ENCODE measurements at regions not wholly inside any gene's neighbourhood (a gene's known extent, or its start where the extent isn't known, plus 50 kb on each side); places are given as distances from the start of the nearest gene placed in this dataset.
A peak's percentile ranks its signal among the peaks of the same experiment; 100 is the strongest.

DNA sequence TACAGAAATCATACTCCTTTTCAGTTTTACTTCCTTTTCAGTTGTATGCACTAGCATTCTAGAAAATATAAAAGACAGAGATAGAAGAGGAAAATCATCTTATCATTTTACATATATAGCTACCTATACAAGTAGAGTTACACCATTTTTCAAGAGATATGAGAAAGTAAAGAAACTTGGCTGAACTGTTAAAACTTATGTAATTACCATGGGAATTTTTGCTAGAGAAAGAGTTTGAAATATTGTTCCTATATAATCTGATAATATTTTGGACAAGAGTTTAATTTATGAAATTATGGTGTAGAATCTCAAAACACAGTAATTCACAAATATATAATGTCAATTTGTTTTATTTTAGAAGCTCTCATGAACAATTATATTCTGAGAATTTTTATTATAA is 180.8 kb downstream of the PLPPR4 start:
- no peak for DNase-seq

DNA sequence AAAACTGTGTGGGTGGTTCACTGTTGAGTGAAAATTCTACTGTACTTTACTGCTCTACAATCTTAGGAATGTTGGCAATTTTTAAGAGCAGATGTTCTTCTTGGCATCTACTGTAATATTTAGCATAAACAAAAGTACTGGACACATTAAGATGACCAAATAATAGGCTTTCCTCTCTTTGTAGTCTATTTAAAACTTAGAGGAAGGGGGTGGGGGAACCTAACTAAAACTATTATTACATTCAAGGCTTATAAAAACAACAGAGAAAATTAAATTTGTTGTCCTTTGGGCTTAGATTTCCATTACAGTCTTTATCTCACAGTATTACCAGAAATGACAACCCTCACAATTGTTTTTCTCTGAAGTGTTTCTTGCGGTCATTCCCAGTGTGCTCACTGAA is 181.2 kb downstream of the PLPPR4 start:
- DNase-seq, result no peak

DNA sequence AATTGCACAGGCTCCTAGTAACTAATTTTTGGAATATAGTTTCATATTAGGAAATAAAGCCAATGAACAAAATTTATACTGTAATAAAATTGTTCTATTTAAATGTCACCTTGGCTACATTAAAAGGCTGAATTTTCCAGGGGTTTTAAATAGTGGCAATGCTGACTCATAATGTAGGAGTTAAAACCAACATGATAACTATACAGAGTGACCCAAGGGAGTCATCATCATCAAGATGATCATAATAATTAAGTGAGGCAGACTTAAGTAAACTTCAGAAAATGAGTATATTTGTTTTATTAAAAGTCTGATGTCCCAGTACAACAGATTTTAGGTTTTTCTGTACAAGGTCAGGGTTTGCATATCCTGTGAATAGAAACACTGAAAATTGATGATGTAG is 183.4 kb downstream of the PLPPR4 start:
- DNase-seq, result no peak

DNA sequence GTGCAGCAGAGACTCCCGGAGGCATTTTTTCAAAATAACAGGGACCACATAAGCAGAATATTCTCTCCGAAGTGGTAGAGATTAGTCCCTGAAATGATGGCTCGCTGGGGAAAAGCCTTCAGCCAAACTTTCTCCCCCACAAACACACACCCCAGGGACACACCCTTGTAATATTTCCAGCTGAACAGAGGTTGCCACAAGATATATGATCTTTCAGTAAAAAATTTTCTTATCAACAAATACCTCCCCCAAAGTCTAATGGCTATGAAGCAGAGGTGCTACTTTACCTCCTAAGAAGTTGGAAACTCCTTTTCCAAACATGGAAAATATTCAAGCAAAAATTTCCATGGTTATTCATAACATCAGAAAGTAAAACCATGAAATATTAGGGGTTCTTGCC is 190.2 kb upstream of the PALMD start:
- no peak for DNase-seq

DNA sequence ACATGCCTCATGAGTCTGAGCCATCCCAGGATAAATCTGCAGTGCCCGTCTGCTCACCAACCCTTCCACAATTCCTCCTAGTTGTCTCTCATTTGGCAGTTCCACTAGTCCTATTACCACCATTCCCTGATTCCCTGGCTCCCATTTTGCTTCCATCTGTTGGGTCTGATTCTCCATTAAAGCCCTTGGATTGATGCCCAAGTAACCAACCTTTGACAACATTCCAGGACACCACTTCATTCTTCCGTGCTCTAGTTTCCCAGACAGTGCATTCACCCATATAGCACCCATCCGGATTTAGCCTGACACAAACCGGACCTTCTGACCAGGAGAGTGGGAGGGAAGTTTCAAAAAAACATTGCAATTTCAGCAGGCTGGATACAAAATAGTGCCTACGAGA is 189.4 kb upstream of the PALMD start:
- DNase-seq, result no peak

DNA sequence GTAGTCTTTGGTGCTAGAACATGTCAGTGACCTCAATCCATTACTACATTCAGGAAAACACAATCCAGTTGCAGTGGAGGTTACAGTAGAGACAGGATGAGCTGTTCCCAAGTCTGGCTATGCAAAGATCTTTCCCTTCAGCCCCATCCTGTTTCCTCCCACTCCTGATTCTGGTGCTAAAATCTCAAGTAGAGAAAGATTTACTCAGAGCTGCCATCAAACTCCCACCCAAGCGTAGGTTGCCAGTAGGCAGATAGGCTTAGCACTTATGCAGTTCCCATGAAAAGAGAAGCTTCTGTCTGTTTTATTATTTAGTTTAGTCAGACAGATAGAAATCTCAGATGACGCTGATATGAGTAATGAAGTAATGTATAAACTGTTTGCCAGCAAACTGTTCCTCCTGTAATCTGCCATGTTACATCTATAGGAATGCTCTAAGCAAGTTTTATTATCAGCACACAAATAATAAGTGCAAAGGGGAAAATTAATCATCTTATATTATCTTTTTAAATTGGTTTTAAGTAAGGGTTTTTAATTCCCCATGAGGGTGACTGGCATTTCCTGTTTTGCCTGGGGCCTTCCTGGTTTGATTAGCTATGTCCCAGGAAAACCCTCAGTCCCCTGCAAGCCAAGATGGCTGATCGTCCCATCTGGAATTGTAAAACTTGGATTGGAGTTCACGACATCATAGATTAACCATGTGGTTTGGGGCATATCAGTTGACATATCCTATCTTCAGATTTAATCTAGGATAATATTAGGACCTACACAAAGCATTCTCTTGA is 188.3 kb upstream of the PALMD start:
- DNase-seq, result no peak

DNA sequence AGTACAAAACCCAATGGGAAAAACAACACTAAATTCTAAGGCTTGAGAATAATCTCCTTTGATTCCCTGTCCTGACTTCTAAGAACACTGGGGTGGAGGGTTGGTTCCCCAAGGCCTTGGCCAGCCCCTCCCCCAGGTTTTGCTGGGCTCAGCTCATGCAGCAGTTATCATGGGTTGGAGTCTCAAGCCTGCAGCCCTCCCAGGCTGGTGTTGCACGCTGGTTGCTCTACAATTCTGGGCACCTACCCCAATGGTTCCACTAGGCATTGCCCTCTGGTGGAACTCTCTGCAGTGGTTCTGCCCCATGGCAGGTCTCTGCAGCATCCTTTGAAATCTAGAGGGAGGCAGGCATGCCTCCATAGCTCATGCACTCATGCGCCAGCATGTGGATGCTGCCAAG is 184.4 kb upstream of the PALMD start:
- DNase-seq, result no peak

DNA sequence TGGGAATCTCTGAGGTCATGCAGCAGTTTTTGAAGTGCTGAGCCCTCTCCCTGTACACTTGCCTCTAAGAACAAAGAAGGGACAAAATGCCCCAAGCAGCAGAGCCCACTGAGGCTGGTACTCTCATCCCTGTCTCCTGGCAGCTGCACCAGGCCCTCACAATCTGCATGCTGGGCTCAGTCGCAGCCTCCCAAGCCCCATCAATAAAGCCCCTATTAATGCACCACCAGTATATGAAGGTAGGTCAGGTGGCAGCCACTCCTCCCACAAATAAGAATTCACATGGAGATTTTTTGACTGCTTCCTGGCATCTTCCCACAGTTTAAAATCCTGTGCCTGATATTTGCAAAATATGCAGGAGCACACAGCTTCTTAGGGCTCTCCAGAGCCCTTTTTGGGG is 181.2 kb upstream of the PALMD start:
- DNase-seq, result no peak

DNA sequence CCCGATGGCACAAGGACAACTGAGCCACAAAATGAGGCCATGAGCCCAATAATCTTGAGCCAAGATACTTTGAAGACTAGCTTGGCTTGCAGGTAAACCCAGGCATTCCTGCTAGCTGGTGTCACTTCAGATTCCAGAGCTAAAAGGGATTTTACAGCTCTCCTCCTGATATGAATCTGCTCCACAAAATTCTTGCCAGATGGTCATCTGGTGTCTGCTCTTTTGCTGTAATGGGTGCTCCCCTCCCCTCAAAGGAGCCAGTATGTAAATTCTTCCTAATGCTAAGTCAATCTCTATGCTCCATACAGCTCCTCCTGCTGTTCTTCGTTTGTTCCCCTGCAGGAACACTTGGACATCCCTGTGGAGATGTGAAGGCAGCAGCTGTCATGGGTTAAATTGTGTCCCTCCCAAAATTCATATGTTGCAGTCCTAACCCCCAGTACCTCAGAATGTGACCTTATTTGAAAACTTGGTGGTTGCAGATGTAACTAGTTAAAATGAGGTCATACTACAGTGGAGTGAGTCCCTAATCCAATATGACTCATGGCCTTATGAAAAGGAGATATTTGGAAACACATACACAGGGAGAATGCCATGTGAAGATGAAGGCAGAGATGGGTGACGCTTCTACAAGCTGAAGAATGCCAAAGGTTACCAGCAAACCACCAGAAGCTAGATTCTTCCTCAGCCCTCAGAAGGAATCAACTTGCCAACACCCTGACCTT is 180.6 kb upstream of the PALMD start:
- no peak for DNase-seq

DNA sequence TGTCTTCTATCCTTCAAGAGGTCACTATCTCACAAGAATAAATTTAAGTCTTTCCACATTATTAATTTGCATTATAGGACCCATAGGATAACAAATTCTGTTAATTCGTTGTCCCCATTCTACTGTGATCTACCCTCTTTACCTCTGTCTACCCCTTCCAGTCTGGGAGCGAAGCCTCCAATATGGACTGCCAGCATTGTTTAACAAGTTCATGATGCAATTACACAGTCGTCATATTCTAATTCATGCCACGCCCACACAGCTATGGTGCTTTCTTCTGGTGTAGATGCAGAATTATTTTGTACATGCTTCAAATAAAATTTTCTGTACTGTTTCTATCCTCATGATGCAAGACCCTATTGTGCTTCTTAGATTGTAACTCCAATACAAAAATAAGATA is 178.3 kb upstream of the PALMD start:
- no peak for DNase-seq

DNA sequence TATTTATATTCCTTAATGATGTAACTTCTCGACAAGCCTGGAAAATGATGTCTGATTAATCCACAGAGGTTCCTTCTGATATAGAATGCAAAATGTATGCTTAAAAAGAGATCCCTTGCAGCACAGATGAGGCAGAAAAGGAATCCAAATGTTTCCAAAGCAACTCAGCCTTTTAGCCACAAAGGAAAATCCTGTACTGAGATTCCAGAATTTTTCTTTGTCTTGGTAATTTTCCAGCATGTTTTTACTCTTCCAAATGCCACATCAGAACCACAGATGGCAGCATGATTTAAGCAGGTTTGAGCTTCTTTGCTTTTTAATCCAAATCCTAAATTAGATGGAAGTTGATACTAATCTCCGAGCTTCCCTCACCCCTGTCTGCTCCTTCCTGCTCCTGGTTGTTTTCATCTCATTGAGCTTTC is 176.4 kb upstream of the PALMD start:
- DNase-seq, result no peak

DNA sequence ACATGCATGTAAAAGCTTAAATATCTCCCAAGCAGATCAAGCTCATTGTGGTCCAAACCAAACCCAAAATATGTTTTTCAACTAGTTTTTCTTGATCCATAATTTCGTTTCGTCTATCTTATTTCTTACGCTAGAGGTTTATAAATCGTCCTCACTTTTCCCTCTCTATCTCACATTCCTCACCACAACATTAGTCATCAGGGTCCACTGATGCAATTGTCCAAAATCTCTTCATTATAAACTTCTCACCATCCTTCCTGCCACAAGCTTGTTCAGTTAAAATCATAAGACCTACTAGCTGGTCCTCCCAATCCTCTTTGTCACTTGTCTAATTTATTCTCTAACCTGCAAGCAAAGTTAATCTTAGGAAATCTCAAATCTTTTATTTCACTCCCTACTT is 173.0 kb upstream of the PALMD start:
- no peak for DNase-seq

DNA sequence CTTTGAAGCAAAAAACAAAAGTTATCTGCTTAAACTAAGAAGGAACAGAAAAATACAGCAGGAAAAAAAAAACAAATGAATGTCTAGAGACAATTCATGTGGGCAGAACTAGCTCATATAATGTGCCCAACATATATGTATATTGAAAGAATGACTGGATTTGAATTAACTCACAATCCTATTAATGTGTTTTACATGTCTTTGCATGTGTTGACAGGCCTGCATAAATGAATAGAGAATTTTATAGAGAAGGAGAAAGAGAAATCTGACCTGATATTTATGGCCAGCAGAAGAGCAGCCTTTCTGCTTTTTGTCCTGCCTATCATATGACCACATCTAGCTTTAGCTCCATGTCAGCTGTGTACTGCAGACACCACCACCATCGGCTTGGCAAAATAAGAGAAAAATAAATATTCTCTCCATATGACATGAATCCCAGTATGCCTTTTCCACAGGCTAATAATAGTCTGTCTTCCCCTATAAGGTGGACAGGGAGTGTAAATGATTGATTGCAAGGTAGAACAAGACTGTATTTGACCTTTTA is 171.5 kb upstream of the PALMD start:
- peak; percentile 10 for DNase-seq

DNA sequence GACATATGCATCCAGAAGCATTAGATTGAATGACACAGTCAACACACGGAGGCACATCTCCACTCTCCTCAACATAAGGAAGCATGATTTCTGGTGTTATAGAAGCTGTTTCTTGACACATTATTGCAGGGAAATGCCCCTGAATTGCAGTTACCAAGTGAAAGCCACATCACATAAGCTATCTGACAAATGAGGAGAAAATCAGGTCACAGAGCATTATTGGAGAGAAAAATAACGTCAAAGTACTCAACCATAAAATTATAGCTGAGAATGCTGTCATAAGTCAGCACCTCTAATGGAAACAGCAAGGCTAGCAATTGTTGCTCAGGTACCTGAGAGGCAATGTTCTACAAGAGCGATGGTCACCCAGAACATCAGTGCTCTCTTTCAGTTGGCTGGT is 169.9 kb upstream of the PALMD start:
- DNase-seq, result no peak

DNA sequence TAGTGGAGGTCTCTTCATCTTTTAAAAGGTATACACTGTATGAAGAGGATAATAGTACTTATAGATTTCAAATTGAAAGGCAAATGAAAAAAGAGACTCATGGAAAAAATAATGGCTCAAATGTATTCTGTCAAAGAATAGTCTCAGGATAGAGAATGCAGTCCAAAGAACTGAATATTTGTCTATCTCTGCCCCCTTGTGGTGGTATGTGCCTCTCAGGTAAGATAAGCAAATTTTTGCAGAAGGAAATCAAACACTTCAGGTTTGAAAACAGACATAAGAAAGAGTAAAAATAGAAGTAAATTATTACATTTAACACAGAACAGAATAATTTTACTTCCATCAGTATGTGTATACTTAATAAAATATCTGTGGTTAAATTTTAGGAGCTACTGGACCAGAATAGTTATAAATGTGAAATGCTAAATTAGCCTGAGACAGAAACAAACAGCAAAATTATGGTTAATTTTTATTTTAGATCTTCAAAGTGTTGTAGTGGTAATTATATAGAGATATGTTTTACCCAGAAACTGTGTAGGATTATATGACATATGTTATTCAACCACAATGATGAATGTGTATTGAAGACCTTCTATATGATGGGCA is 164.4 kb upstream of the PALMD start:
- DNase-seq, result peak; percentile 83

DNA sequence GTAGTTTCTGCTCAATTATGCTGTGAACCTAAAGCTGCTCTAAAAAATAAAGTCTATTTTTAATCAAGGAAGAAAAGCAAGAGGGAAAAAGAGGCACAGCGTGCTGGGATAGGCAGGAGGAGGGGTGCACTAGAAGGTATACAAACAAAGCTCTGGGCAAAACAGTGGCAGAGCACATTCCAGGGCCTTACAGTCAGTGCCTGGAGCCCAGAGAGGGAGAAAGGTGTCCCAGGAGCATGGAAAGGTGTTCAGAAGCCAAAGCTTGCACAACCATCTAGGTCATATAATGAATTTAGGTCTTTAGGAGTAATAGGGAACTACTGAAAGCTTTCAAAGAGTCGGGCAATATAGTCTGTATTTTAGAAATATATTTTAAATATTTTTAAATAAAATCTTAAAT is 163.6 kb upstream of the PALMD start:
- no peak for DNase-seq

DNA sequence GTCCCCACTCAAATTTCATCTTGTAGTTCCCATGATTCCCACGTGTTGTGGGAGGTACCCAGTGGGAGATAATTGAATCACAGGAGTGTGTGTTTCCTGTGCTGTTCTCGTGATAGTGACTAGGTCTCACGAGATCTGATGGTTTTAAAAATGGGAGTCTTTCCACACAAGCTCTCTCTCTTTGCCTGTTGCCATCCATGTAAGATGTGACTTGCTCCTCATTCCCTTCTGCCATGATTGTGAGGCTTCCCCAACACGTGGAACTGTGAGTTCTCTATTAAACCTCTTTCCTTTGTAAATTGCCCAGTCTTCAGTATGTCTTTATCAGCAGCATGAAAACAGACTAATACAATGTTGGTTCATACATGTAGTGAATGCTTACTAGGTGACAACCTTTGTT is 163.2 kb upstream of the PALMD start:
- no peak for DNase-seq

DNA sequence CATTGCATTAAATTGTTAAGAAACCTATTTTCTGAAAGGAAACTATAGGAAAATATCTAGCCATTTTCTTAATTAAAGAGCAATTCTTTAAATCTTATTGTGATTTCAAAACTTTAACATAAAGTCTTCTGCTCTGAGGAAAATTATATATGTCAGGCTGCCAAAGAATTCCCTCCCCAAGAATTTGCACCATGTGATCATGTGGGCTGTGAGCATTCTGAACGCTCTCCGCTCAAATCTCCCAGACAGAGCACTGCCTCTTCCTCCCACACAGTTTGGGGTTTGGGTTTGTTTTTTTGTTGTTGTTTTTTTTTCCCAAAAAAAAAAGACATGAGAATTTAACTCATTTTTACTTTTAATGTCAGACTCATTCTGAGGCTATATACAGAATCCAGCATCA is 155.9 kb upstream of the PALMD start:
- no peak for DNase-seq

DNA sequence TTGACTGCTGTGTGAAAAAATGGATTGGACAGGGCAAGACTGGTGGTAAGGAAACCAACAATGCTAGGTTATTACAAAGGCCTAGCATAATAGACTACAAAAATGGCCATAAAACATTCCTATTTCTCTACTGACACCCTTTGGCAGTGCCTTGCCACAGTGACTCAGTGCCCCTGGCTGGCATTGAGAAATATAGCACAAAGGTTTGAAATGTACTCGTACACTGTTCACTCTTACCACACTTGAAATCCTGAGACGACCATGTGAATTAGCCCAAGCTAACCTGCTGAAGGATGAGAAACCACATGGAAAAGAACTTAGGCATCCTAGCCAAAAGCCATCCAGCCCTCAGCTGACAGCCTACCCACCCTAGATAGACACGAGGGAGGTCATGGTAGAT is 149.8 kb upstream of the PALMD start:
- DNase-seq, result no peak

DNA sequence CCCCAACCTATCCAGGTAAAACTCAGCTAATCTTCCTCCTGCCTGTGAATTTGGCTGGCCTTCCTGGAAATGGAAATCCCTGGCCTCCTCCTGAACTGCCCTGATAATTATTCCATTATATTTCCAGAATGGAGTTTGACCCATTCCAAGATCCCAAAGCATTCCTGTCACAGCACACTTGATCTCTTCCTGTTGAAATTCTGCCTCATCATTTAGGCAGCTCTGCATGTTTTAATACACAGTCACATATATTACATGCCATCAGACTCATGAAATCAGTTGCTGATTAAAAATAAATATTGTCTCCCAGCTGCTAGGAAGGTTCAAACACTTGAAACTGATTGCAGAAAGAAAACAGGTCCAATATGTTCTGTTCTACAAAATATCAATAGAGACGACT is 148.2 kb upstream of the PALMD start:
- no peak for DNase-seq

DNA sequence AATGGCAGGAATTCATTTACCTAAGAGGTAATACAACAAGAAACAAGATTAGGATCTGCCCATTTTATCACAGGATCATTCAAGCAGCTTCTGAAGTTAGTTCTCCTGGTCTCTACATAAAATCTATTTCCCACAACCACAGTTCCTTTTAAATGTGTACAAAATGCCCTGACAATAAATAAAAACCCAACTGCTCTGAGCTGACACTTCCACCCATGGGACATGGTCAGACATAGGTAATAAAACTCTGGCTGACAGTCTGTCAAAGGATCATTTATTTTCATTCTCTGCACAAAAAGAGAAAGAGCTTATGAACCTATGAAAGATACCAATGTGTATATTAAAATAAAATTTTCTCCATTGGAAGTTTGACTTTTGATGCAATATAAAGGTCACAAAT is 145.4 kb upstream of the PALMD start:
- no peak for DNase-seq

DNA sequence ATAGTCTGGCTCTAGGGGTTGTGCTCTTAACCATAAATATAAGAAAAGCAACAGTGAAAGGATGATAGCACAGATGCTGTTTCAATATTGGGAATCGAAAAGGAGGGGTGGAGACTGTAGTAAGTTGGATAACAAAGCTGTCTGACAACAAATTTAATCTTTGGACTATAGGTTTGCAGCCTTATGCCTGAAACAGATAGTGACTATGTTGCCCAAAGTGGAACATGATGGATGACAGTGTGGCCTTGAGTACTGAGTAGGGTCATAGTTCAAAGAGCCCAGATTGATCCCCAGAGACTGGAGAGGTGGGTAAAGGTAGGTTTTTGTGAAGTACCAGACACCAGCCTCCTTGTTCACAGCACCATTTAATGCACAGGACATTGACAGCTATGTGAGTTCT is 144.0 kb upstream of the PALMD start:
- DNase-seq, result no peak

DNA sequence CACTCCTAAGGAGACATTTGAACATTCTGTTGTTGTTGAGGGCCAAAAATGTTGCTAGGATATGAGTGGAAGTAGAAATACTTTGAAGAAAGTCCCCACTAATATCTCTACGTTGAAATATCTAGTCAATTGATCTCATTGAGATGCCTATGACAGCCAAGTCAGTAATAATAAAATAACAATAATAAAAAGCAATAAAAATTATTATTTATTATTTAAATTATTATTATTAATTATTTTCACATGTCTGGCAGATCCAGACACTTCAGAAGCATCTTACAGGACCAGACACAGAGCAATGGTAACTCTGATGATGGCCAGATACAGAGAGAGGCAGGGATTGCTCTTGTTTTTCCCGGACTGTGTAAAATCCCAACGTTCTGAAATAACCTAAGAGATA is 143.5 kb upstream of the PALMD start:
- DNase-seq, result no peak

DNA sequence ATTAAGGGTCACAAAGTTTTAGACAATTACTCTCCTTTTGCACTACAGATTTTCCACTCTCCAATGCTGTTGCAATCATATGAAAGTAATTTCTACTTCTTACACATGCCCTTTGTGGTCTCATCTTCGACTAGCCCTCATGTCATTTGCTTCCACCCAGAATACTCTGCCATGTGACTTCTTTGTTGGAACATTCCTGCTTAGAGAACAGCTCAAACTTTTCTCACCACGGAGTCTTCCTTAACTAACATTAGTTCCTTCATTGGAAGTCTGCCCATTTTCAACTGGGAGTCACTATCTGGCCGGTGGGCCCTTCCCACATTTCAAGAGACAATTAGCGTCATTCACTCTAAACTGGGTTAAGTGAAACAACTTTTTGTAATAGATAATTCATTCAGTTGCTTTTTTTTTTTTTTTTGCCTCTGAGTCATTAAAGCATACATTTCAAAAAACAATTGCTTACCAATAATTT is 142.6 kb upstream of the PALMD start:
- peak; percentile 84 for DNase-seq
